HUES48 (cell line): ENCODE measurements at regions not wholly inside any gene's neighbourhood (a gene's known extent, or its start where the extent isn't known, plus 50 kb on each side); places are given as distances from the start of the nearest gene placed in this dataset.

Experiments used
- H3K27ac ChIP-seq: one replicate; pipeline ENCODE4 v1.7.0; 2013; ENCODE audit warnings: low read depth, low read length, inconsistent platforms
- H3K27me3 ChIP-seq: 2 replicates; pipeline ENCODE4 v1.6.1; 2013; ENCODE audit warnings: mild to moderate bottlenecking, low read length; ENCODE audit not compliant: control insufficient read depth, insufficient read depth
- H3K36me3 ChIP-seq: 2 replicates; pipeline ENCODE4 v1.6.1; 2013; ENCODE audit warnings: low read length; ENCODE audit not compliant: control insufficient read depth, insufficient read depth
- H3K4me1 ChIP-seq: 2 replicates; pipeline ENCODE4 v1.6.1; 2013; ENCODE audit warnings: mild to moderate bottlenecking, low read length; ENCODE audit not compliant: control insufficient read depth, insufficient read depth
- H3K4me3 ChIP-seq: 2 replicates; pipeline ENCODE4 v1.5.1; 2013; ENCODE audit warnings: mild to moderate bottlenecking, low read depth, low read length
- H3K9ac ChIP-seq: 2 replicates; pipeline ENCODE4 v1.6.1; 2013; ENCODE audit warnings: mild to moderate bottlenecking, low read depth, low read length, moderate library complexity
- H3K9me3 ChIP-seq: 2 replicates; pipeline ENCODE4 v1.6.1; 2013; ENCODE audit warnings: low read length; ENCODE audit not compliant: control insufficient read depth, insufficient read depth

DNA sequence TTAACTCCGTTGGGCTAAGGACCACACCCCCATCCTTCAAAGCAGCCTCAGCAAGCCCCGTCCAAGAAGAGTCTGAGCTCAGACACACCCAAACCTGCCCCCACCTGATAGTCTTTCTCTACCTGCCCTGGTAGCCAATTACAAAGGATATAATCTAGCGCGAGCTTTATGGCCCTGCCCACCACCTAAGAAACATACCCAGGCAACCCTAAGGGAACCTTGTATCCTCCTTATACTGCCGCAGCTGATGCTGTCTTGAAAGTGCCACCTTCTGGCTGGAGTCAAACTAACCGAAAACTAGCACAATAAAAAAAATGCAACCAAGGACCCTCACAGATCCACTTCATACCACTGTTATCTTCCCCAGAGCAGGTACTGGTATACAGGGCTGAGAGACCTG, 628.3 kb upstream of the REG3G start:
- Histone ChIP-seq H3K9ac (no peak overlapping the region), H3K27me3 (no peaks in the 10 kb centered on the region)

DNA sequence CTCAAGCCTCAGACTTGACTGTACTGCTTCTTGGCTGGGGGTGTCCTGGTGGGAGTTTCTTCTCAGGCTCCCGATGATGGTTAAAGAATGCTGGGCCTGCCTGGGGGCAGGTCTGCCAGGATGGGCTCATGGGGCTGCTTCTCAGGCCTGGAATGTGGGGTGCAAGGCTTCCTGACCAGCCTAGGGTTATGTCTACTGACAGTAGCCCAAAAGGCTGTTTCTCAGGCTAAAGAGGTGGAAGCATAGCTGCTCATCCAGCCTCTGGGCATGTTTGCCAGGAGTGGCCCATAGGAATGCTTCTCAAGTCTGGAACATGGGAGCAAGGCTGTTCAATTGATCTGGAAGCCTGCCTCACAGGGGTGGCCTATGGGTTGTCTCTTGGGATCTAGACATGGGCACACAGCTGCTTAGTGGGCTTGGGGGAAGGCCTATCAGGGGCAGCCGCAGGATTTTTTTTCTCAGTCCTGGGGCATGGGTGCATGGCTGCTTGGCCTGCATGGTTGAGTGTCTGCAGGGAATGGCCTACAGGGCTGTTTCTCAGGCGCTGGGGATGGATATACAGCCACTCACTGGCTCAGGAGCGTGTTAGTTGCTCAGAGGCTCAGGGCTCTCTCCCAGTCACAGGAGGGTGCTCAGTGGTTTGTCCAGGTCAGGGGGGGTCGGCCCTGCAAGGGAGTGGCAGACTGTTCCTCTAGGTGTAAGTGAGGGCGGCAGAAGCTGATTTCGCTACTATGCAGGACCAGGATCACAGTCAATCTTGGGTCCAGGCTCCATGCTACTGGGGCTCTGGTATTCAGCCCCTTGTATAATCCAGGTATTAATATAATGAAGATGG, 617.3 kb upstream of the REG3G start:
- no peak overlapping the region for H3K4me3 ChIP-seq
- H3K4me1 ChIP-seq, result no peaks in the 10 kb centered on the region
- H3K36me3 ChIP-seq, result no peaks in the 10 kb centered on the region
- H3K9me3 ChIP-seq, result no peaks in the 10 kb centered on the region
- no peak overlapping the region for H3K9ac ChIP-seq
- no peak overlapping the region for H3K27ac ChIP-seq
- H3K27me3 ChIP-seq, result no peaks in the 10 kb centered on the region

More for the DNA sequence above, 628.3 kb upstream of the REG3G start:
- H3K9me3 ChIP-seq, result peaks cover 2% of the 10 kb centered on the region; the same call in 1 of the 2 replicates
- H3K36me3 ChIP-seq, result no peaks in the 10 kb centered on the region
- no peak overlapping the region for H3K4me3 ChIP-seq
- no peaks in the 10 kb centered on the region for H3K4me1 ChIP-seq
- no peak overlapping the region for H3K27ac ChIP-seq

DNA sequence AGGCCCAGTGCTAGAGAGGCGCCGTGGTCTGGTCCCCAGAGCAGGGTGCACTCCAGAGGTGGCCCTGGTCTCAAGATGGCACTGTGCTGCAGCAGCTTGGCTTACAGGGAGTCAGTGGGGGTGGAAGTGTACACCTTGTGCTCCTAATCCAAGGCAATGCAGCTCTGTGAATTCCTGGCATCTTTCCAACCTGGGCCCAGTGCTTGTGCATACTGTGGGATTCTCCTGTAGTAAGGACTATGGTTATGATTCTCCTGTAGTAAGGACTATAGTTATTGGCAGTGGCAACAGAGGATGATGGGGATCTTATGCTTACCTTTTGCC, 616.7 kb upstream of the REG3G start:
- Histone ChIP-seq H3K36me3 (no peaks in the 10 kb centered on the region), H3K27me3 (no peaks in the 10 kb centered on the region), H3K27ac (no peak overlapping the region), H3K4me1 (no peaks in the 10 kb centered on the region), H3K4me3 (no peak overlapping the region), H3K9me3 (no peaks in the 10 kb centered on the region), H3K9ac (no peak overlapping the region)

DNA sequence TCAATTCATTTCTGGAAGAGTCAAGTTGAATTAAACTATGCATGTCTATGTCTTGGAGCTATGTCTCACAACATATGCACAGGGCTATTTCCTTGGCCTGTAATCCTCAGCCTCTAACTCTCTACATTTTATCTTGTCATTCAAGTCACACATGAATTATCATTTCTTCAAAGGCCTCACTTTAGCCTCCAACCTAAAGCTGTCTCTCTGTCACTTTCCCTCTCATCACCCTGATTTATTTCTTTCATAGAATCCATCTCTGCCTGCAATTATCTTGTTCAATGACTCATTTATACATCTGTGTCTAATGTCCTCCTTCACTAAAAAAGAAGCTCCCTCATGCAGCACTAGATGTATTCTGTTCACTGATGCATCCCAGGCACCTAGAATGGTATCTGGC, 614.2 kb upstream of the REG3G start:
- Histone ChIP-seq H3K36me3 (no peaks in the 10 kb centered on the region), H3K27me3 (no peaks in the 10 kb centered on the region), H3K27ac (no peak overlapping the region), H3K9me3 (peaks cover 3% of the 10 kb centered on the region; the same call in 1 of the 2 replicates), H3K4me1 (no peaks in the 10 kb centered on the region), H3K9ac (no peak overlapping the region), H3K4me3 (no peak overlapping the region)

DNA sequence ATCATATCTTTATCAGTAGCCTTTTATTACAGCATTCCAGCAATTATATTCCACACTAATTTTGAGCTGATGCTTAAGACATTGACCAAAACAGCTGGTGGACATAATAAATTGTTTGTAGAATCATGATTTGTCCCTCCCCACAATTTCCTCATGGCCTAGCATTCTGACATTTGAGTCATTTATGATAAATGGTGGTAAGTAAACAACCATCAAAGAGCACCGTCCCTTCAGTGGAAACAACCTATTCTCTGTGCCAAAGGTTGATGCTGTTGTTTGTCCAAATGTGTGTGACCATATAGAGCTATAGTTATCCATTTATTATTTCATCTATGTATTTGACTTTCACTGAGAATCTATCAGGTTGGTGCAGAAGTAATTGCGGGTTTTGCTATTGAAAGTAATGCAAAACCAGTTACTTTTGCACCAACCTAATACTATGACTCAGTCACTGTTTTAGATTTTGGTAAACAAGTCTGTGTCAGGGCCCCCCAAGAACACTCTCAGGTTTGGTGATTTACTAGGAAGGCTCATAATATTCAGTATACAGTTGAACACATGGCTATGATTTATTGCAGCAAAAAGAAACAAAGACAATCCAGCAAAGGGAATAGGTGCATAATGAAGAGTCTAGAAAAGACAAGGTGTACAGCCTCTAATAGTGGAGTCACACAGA, 608.7 kb upstream of the REG3G start:
- H3K27ac ChIP-seq, result no peak overlapping the region
- H3K9ac ChIP-seq, result no peak overlapping the region
- no peak overlapping the region for H3K4me3 ChIP-seq
- H3K27me3 ChIP-seq, result no peaks in the 10 kb centered on the region
- H3K4me1 ChIP-seq, result no peaks in the 10 kb centered on the region
- H3K9me3 ChIP-seq, result peaks cover 3% of the 10 kb centered on the region; the same call in 1 of the 2 replicates
- no peaks in the 10 kb centered on the region for H3K36me3 ChIP-seq

DNA sequence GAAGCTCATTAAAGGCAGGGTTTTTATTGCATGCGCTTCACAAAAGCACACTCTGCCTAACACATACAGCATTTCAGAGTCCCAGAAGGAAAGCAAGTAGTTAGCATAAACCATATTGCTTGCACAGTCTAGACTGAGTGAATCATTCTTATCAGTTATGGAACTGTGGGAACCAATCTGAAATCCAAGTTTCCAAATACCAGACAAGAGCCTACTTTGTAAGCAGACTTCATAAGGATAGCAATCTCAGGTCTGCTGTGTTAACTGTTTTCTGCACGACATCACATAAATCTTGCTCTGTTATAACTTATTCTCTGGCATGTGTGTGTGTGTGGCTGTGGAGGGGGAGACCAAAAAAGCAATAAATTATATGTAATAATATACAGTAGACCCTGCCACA, 608.1 kb upstream of the REG3G start:
- no peak overlapping the region for H3K9ac ChIP-seq
- H3K9me3 ChIP-seq, result peaks cover 3% of the 10 kb centered on the region; the same call in 1 of the 2 replicates
- H3K36me3 ChIP-seq, result no peaks in the 10 kb centered on the region
- H3K27ac ChIP-seq, result no peak overlapping the region
- no peak overlapping the region for H3K4me3 ChIP-seq
- no peaks in the 10 kb centered on the region for H3K4me1 ChIP-seq
- H3K27me3 ChIP-seq, result no peaks in the 10 kb centered on the region

DNA sequence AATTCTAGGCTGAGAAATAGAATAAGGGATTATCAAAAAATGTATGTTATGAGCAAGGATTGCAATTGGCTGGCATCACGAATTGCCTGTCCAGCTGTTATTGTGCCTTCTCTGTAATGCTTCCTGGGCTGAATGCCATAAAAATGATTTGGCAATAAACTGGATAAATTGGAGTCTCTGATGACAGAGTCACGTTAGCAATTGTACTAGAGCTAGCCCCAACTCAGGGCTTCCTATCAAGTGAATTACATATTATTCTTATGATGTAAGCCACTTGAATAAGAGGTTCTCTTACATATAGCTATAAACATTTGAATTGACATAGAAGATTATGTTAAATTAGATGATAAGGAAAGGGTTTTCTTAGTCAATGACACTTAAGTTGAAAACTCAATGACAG, 607.5 kb upstream of the REG3G start:
- Histone ChIP-seq H3K27ac (no peak overlapping the region), H3K4me1 (no peaks in the 10 kb centered on the region), H3K27me3 (no peaks in the 10 kb centered on the region), H3K9me3 (peaks cover 3% of the 10 kb centered on the region; the same call in 1 of the 2 replicates), H3K9ac (no peak overlapping the region), H3K4me3 (no peak overlapping the region), H3K36me3 (no peaks in the 10 kb centered on the region)

DNA sequence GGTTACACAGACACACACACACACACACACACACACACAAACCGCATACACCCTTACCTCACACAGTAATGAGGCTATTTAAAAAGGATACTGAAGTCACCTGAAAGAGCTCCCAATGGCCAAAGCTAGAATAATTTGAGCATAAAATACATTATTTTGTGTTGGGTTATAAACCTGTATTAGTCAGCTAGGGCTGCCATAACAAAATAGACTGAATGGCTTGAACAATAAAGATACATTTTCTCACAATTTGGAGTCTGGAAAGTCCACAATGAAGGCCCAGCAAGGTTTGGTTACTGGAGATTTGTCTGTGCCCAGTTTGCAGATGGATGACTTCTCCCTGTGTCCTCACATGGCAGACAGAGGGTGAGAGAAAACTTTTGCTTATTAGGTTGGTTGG, 605.4 kb upstream of the REG3G start:
- Histone ChIP-seq H3K4me1 (no peaks in the 10 kb centered on the region), H3K27ac (no peak overlapping the region), H3K4me3 (no peak overlapping the region), H3K9ac (no peak overlapping the region), H3K27me3 (no peaks in the 10 kb centered on the region), H3K9me3 (no peaks in the 10 kb centered on the region), H3K36me3 (no peaks in the 10 kb centered on the region)

DNA sequence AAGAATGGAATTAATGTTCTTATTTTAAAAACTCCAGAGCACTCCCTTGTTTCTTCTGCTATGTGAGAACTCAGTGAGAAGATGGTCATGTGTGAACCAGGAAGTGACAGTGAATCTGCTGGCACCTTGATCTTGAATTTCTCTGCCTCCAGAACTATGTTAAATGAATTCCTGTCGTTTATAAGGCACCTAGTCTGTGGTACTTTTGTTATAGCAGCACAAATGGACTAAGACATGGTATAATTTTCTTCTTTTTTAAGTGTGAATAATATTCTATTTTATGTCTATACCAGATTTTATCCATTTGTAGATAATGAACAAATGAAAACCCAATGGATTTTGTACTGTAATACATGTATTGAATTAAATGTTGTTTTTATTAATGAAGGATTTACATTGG, 601.9 kb upstream of the REG3G start:
- Histone ChIP-seq H3K27me3 (no peaks in the 10 kb centered on the region), H3K9me3 (no peaks in the 10 kb centered on the region), H3K36me3 (no peaks in the 10 kb centered on the region), H3K27ac (no peak overlapping the region), H3K4me3 (no peak overlapping the region), H3K9ac (no peak overlapping the region), H3K4me1 (no peaks in the 10 kb centered on the region)

DNA sequence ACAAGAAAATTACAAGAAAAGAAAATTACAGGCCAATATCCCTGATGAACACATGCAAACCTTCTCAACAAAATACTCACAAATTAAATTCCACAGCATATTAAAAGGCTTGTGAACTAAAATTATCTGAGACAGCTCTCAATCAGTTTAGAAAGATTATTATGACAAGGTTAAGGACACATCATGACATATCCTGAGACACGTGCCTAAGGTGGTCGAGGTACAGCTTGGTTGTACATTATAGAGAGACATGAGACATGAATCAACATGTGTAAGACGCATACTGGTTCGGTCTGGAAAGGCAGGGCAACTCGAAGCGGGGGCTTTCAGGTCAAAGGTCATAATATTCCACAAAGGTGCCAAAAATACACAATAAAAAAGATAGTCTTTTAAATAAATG, 598.3 kb upstream of the REG3G start:
- Histone ChIP-seq H3K4me3 (no peak overlapping the region), H3K27ac (no peak overlapping the region)

DNA sequence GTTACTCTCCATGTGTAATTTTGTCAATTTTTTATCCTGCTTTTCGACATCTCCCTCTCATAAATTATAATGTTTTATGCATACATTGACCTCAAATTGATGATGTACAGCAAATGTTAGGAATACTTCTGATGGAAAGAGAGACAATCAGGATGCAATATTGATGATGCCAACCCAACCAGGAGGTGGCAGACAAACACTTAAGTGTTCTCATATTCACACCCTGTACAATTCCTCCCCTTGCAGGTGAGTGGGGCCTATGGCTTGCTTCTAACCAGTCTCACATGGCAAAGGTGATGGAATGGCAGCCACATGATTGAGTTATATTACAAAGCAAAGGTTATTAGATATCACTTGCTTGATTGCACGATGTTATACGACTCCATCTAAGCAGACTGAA, 594.3 kb upstream of the REG3G start:
- Histone ChIP-seq H3K4me3 (no peak overlapping the region), H3K27ac (no peak overlapping the region), H3K9ac (no peak overlapping the region), H3K27me3 (no peaks in the 10 kb centered on the region), H3K9me3 (no peaks in the 10 kb centered on the region), H3K36me3 (no peaks in the 10 kb centered on the region), H3K4me1 (no peaks in the 10 kb centered on the region)

More for the DNA sequence above, 598.3 kb upstream of the REG3G start:
- Histone ChIP-seq H3K36me3 (no peaks in the 10 kb centered on the region), H3K27me3 (no peaks in the 10 kb centered on the region), H3K9me3 (no peaks in the 10 kb centered on the region), H3K4me1 (no peaks in the 10 kb centered on the region), H3K9ac (no peak overlapping the region)
